WTC11 (cell line): ENCODE measurements at regions not wholly inside any gene's neighbourhood (a gene's known extent, or its start where the extent isn't known, plus 50 kb on each side); places are given as distances from the start of the nearest gene placed in this dataset.

Experiments
- ATAC-seq: fragments of 200-7000 bp; cut with Tn5 transposase; 2 replicates; pipeline ENCODE4 v1.10.0; 2021; ENCODE audit warnings: mild to moderate bottlenecking, moderate library complexity
- CTCF ChIA-PET: fragments of 300-600 bp; sonication (Branson Sonifier 250); formaldehyde crosslinking; loops from one replicate; lab custom pipeline; 2021; ENCODE audit warnings: antibody characterized with exemption; lab: Charles Lee
- POLR2A ChIA-PET: fragments of 350-600 bp; sonication (Branson Sonifier 250); formaldehyde crosslinking; loops from one replicate; lab custom pipeline; 2021; ENCODE audit warnings: antibody characterized with exemption; lab: Charles Lee
- DNase-seq: peaks from one replicate; pipeline ENCODE4 v3.0.0; 2021; ENCODE audit warnings: low spot score
- H3K27ac Mint-ChIP-seq: 2 replicates; pipeline ENCODE4 v1.8.0; 2021; ENCODE audit warnings: mixed read lengths
- H3K27me3 Mint-ChIP-seq: 2 replicates; pipeline ENCODE4 v1.8.0; 2021; ENCODE audit warnings: low read depth, mild to moderate bottlenecking, moderate library complexity, mixed read lengths
- H3K36me3 Mint-ChIP-seq: 2 replicates; pipeline ENCODE4 v1.8.0; 2021; ENCODE audit warnings: mixed read lengths
- H3K4me1 Mint-ChIP-seq: 2 replicates; pipeline ENCODE4 v1.8.0; 2022; ENCODE audit warnings: mixed read lengths
- H3K4me3 Mint-ChIP-seq: 2 replicates; pipeline ENCODE4 v1.8.0; 2021; ENCODE audit warnings: mild to moderate bottlenecking, moderate library complexity, mixed read lengths
- H3K9me3 Mint-ChIP-seq: 2 replicates; pipeline ENCODE4 v1.8.0; 2021; ENCODE audit warnings: mixed read lengths
- AFF4 ChIP-seq: sonication (generic); formaldehyde crosslinking; IDR thresholded peaks from 2 replicates; pipeline ENCODE4 v1.8.1; 2023; ENCODE audit warnings: mild to moderate bottlenecking, missing genetic modification reagents, borderline replicate concordance
- ARID4B ChIP-seq: sonication (generic); formaldehyde crosslinking; IDR thresholded peaks from 2 replicates; pipeline ENCODE4 v1.8.0; 2023; ENCODE audit warnings: missing genetic modification reagents, mild to moderate bottlenecking, borderline replicate concordance
- ATF1 ChIP-seq: sonication (generic); formaldehyde crosslinking; IDR thresholded peaks from 2 replicates; pipeline ENCODE4 v1.8.1; 2023; ENCODE audit warnings: mild to moderate bottlenecking, moderate library complexity, missing genetic modification reagents
- CDX4 ChIP-seq: fragments of 250-450 bp; sonication (Bioruptor Pico); IDR thresholded peaks from 2 replicates; pipeline ENCODE4 v1.9.0; 2021; ENCODE audit warnings: moderate library complexity, mild to moderate bottlenecking, inconsistent platforms, borderline replicate concordance
- E2F1 ChIP-seq: sonication (generic); formaldehyde crosslinking; IDR thresholded peaks from 2 replicates; pipeline ENCODE4 v1.8.0; 2022; ENCODE audit warnings: mild to moderate bottlenecking, missing genetic modification reagents
- E2F4 ChIP-seq: sonication (generic); formaldehyde crosslinking; IDR thresholded peaks from 2 replicates; pipeline ENCODE4 v1.8.1; 2022; ENCODE audit warnings: low read depth, mild to moderate bottlenecking, moderate library complexity, missing genetic modification reagents, borderline replicate concordance
- ESRRA ChIP-seq: sonication (generic); formaldehyde crosslinking; IDR thresholded peaks from 2 replicates; pipeline ENCODE4 v1.8.1; 2022; ENCODE audit warnings: mild to moderate bottlenecking, missing genetic modification reagents, borderline replicate concordance
- IRF2 ChIP-seq: sonication (generic); formaldehyde crosslinking; IDR thresholded peaks from 2 replicates; pipeline ENCODE4 v1.8.0; 2022; ENCODE audit warnings: low read depth, missing genetic modification reagents, borderline replicate concordance
- KAT7 ChIP-seq: sonication (generic); formaldehyde crosslinking; IDR thresholded peaks from 2 replicates; pipeline ENCODE4 v1.8.1; 2023; ENCODE audit warnings: missing genetic modification reagents, mild to moderate bottlenecking, borderline replicate concordance
- NFATC4 ChIP-seq: fragments of 250-450 bp; sonication (Bioruptor Pico); IDR thresholded peaks from 2 replicates; pipeline ENCODE4 v1.9.0; 2021; ENCODE audit warnings: mild to moderate bottlenecking
- NFYB ChIP-seq: sonication (generic); formaldehyde crosslinking; conservative IDR thresholded peaks from 2 replicates; pipeline ENCODE4 v1.8.0; 2022; ENCODE audit warnings: low read depth, missing genetic modification reagents
- NR2C2 ChIP-seq: sonication (generic); formaldehyde crosslinking; IDR thresholded peaks from 2 replicates; pipeline ENCODE4 v1.8.0; 2022; ENCODE audit warnings: mild to moderate bottlenecking, missing genetic modification reagents
- NR3C1 ChIP-seq: sonication (generic); formaldehyde crosslinking; conservative IDR thresholded peaks from 2 replicates; pipeline ENCODE4 v1.8.1; 2023; ENCODE audit warnings: low read depth, mild to moderate bottlenecking, missing genetic modification reagents
- SMAD4 ChIP-seq: sonication (generic); formaldehyde crosslinking; IDR thresholded peaks from 2 replicates; pipeline ENCODE4 v1.8.0; 2022; ENCODE audit warnings: mild to moderate bottlenecking, missing genetic modification reagents
- SOX15 ChIP-seq: fragments of 250-450 bp; sonication (Bioruptor Pico); IDR thresholded peaks from 2 replicates; pipeline ENCODE4 v1.9.0; 2021; ENCODE audit warnings: mild to moderate bottlenecking
- ZNF263 ChIP-seq: sonication (generic); formaldehyde crosslinking; IDR thresholded peaks from 2 replicates; pipeline ENCODE4 v1.8.1; 2022; ENCODE audit warnings: low read depth, mild to moderate bottlenecking, moderate library complexity, missing genetic modification reagents
- ZNF396 ChIP-seq: fragments of 250-450 bp; sonication (Bioruptor Pico); IDR thresholded peaks from 2 replicates; pipeline ENCODE4 v1.8.0; 2021; ENCODE audit warnings: mild to moderate bottlenecking, moderate library complexity, borderline replicate concordance
- TF ChIP-seq, protein P1 (sequence below): fragments of 250-450 bp; sonication (Bioruptor Pico); IDR thresholded peaks from 2 replicates; pipeline ENCODE4 v2.1.2; 2022; ENCODE audit warnings: mild to moderate bottlenecking, moderate library complexity
- TF ChIP-seq, protein P2 (sequence below): sonication (generic); formaldehyde crosslinking; IDR thresholded peaks from 2 replicates; pipeline ENCODE4 v1.8.1; 2023; ENCODE audit warnings: mild to moderate bottlenecking, missing genetic modification reagents, moderate library complexity

GRCh38 chr20:58088105-58088504 is 140.3 kb downstream of the ANKRD60 start (continued):
- TF ChIP-seq ARID4B (CRISPR knock-in tag): no peak

DNA sequence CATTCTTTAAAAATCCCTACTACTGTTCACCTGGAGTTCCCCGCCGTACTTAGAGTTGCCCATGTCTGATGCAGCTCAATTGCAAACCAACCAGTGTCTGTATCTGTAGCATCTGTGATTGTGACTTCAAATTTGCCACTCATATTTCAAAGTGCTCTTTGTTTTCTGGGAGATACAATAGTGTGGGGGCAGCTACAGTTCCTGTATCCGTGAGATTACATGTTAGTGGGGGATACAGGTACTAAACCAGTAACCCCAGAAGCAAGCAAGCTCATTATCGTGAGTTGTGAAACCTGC is 140.9 kb downstream of the ANKRD60 start:
- ChIA-PET POLR2A (no interaction called here), CTCF (interaction anchor here (0.5 to 3.3 kb wide), 48 partner anchors 8 to 573 kb away, joined by 3 to 20 read pairs (median 3); no protein-coding TSS in a partner anchor)
- H3K4me3 Mint-ChIP-seq: no peak overlapping the region
- DNase-seq: no peak
- H3K9me3 Mint-ChIP-seq: peaks cover 3% of the 10 kb centered on the region; the same call in 1 of the 2 replicates
- H3K4me1 Mint-ChIP-seq: no peaks in the 10 kb centered on the region
- no peak overlapping the region for H3K27ac Mint-ChIP-seq
- ATAC-seq: no peak
- no peaks in the 10 kb centered on the region for H3K36me3 Mint-ChIP-seq
- H3K27me3 Mint-ChIP-seq: no peaks in the 10 kb centered on the region
- no peak for TF ChIP-seq ZNF263 (CRISPR knock-in tag)
- TF ChIP-seq AFF4 (CRISPR knock-in tag): no peak
- TF ChIP-seq, protein P1, sequence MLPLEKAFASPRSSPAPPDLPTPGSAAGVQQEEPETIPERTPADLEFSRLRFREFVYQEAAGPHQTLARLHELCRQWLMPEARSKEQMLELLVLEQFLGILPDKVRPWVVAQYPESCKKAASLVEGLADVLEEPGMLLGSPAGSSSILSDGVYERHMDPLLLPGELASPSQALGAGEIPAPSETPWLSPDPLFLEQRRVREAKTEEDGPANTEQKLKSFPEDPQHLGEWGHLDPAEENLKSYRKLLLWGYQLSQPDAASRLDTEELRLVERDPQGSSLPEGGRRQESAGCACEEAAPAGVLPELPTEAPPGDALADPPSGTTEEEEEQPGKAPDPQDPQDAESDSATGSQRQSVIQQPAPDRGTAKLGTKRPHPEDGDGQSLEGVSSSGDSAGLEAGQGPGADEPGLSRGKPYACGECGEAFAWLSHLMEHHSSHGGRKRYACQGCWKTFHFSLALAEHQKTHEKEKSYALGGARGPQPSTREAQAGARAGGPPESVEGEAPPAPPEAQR (CRISPR knock-in tag): no peak
- TF ChIP-seq ESRRA: no peak
- TF ChIP-seq ZNF396 (CRISPR knock-in tag): no peak
- TF ChIP-seq E2F4 (CRISPR knock-in tag): no peak
- no peak for TF ChIP-seq NFYB (CRISPR knock-in tag)
- TF ChIP-seq CDX4 (CRISPR knock-in tag): no peak
- no peak for TF ChIP-seq NFATC4 (CRISPR knock-in tag)
- TF ChIP-seq E2F1 (CRISPR knock-in tag): no peak
- TF ChIP-seq KAT7 (CRISPR knock-in tag): no peak
- TF ChIP-seq NR3C1: no peak
- no peak for TF ChIP-seq SMAD4
- TF ChIP-seq, protein P2, sequence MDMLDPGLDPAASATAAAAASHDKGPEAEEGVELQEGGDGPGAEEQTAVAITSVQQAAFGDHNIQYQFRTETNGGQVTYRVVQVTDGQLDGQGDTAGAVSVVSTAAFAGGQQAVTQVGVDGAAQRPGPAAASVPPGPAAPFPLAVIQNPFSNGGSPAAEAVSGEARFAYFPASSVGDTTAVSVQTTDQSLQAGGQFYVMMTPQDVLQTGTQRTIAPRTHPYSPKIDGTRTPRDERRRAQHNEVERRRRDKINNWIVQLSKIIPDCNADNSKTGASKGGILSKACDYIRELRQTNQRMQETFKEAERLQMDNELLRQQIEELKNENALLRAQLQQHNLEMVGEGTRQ (CRISPR knock-in tag): no peak
- no peak for TF ChIP-seq ATF1 (CRISPR knock-in tag)
- no peak for TF ChIP-seq NR2C2 (CRISPR knock-in tag)
- TF ChIP-seq SOX15 (CRISPR knock-in tag): no peak
- TF ChIP-seq IRF2: no peak
